ENCODE measurements at regions not wholly inside any gene's neighbourhood (a gene's known extent, or its start where the extent isn't known, plus 50 kb on each side); places are given as distances from the start of the nearest gene placed in this dataset.

GRCh38 chr14:25552826-25553225, 502.9 kb upstream of the STXBP6 start:
- no peak for DNase-seq (ENCODE audit: low read depth in 3 of 3, low spot score in 1 of 3)

DNA sequence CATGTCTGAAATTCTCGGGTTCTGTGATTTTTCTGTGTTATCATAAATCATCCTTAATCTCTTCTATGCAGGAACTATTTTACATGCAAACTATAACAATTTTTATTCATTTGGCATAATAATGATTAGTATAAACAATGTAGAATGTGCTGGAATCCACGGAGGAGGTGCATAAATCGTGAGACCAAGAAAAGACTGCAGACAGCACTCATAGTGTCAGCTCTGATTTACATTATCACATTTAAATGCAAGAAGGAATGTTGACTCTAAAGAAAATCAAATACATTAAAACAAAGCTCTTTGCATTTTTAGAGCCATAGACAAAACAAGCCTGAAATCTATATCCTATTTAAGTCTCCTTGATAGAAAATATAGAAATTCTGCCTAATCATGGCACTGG, 501.7 kb upstream of the STXBP6 start:
- no peak for DNase-seq (ENCODE audit: low read depth in 3 of 3, low spot score in 1 of 3)

DNA sequence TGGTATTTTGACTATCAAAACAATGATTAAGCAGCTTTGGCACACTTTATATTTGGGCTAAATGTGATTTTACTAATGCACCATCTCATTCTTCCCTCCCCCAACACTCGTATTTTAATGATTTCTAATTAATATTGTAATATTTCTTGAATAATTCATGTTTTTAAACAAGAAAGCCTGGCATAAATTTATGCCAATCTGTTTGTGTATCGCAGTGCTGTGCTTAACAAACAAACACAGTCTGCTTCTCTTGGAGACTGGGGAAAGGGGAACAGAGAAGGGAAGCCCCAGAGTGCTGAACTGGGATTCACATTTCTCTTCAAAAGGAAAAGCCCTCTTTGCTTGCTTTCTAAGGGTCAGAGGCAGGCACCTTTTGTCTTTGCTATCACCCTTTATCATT, 496.9 kb upstream of the STXBP6 start:
- DNase-seq (ENCODE audit: low read depth in 3 of 3, low spot score in 1 of 3): no peak

DNA sequence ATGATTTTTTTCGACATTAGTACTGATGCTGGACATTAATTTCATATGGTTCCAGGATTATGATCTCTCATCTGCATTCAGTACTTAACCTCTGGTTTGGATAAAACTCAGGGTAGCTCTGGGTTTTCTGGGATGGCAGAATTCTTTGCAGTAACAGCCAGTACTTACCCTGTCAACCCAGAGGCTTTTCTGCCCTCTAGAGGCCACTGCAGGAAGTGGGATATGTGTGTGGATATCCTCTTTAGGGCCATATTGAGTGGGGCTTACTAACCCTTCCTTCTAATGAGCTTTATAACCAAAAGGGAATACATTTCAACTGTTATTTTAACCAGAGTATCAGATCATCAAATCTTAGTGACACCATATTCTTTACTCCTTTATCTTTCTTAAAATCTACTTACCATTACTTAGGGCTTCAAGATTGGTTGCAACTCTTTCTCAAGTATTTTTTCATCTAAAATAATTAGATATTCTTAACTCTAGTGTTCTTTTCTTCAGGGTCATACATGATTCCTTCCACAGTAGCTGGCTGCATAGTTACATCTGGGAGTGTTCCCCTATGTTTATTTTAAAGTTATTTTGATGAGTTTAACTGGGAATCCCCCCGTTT, 488.0 kb upstream of the STXBP6 start:
- no peak for DNase-seq (ENCODE audit: low read depth in 3 of 3, low spot score in 1 of 3)

DNA sequence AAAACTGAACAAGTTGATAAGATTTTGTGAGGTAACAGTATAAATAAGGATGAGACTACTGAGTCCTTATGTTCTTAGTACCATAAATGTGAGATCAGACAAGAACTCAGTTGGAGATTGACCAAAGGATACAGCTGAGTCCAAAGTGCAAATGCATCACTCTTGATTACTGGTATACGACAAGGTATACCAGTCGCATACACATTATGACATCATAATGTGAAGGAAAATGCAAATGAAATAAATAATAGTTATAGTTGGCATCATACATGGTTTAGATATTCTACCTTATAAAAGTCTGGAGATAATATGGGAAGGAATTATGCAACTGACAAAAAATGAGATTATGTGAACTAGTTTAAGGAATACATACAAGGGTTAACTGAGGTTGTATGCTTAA, 476.3 kb upstream of the STXBP6 start:
- no peak for DNase-seq (ENCODE audit: low read depth in 3 of 3, low spot score in 1 of 3)

DNA sequence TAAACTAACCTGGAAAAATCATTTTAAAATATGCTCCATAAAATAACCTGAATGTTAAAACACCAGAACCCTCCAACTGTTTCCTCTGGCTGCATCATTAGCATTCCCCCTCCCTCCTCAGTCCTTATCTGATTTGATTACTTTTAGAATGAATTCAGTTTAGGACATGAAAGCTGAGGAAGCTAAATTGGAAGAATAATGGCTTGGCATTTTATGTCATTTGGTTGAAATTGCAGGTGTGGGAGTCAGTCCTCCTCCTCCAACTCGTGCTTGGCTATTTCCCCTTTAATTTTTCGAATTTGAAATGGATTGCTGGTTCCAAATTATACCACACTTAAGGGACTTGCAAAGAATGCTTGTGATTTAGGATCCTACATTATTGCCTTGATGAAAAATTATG, 473.0 kb upstream of the STXBP6 start:
- DNase-seq (ENCODE audit: low read depth in 3 of 3, low spot score in 1 of 3): no peak

DNA sequence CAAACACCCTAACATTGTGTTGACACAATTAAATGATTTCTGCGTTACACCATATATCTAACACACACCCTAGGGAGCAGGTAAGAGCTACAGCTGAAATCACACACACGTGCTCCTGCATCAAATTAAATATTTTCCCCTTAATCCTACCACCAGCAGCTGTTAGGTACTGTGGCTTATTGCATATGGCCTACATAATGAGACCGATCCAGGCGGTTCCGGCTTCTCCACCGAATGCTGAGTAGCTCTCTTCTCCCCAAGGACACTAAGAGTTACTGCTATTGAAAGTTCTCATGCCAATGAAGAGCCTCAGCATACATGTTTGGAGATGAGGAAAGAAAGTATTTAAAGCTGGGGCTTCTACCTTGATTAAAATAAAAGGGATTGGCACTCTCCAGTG, 472.2 kb upstream of the STXBP6 start:
- no peak for DNase-seq (ENCODE audit: low read depth in 3 of 3, low spot score in 1 of 3)

DNA sequence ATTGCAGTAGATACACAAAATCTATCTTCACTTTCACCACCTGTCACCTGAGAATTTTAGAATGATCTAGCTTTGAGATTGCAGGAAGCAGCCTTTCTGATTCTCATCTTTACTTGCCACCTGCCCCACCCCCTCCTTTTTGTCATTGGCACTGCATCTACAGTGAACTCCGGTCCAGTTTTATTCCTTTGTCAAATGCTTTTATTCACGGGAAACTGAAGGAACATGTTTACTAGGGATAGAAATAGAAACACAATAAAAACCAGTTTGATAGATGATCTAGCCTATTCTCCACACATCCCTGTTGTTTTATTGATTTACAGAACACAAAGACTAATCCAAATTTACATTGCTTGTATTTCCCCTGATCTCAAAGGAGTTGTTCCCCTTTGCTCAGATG, 471.7 kb upstream of the STXBP6 start:
- DNase-seq (ENCODE audit: low read depth in 3 of 3, low spot score in 1 of 3): no peak

DNA sequence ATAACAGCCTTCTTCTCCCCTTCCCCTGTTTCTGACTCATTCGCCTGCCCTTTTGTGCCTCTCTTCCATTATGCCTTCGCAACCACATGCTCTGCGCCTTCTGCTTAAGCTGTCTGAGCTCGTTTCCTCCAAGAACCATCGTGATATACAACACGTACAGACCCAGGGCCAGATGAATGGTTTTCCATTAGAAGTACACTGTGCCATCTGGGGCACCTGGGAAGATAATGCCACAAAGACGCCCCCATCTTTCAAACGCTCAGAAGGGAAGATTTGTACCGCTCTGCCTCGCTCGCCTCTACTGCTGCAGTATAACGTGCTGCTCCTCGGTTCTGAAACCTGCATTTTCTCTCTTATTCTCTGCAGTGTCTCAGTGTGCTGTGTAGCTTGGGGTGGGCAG, 470.9 kb upstream of the STXBP6 start:
- DNase-seq (ENCODE audit: low read depth in 3 of 3, low spot score in 1 of 3): no peak

DNA sequence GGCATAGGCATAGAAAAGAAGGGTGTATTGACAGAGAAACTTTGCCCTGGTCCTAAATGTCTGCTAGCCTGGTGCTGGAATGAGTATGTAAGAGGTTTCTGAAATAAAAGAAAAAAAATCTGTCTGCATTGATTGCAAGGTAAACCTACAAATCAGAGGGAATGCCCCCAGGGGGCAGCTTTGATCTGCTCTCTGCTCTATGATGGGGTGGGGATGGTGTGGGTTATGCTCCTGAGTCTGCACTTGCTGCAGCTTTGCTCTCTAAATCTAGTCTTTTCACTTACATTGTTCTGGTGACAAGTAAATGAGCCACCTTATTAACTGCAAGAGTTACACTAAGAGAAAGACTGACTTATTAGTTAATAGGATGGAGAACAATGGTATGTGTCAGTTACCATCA, 468.4 kb upstream of the STXBP6 start:
- DNase-seq (ENCODE audit: low read depth in 3 of 3, low spot score in 1 of 3): no peak

GRCh38 chr14:25516838-25517237, 466.9 kb upstream of the STXBP6 start:
- DNase-seq (ENCODE audit: low read depth in 3 of 3, low spot score in 1 of 3): no peak

DNA sequence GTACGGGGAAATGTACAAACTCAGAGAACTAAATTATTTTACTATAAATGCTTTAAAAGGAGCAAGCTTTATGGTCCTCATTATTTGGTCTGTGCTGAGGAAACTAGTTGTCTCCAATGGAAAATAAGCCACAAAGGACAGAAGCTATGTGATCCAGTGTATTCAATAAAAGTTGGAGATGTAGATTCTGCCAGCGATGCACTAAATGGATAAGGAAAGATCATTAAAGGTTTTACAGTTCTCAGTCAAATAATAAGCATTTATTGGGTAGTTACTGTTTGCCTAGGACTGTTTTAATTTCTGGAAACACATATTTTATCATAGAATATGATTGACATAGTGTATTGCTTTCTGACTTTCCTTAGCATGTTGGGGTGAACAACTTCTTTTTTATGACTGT, 458.9 kb upstream of the STXBP6 start:
- no peak for DNase-seq (ENCODE audit: low read depth in 3 of 3, low spot score in 1 of 3)

GRCh38 chr14:25501749-25502148, 451.8 kb upstream of the STXBP6 start:
- DNase-seq (ENCODE audit: low read depth in 3 of 3, low spot score in 1 of 3): no peak

- DNase-seq (ENCODE audit: low read depth in 3 of 3, low spot score in 1 of 3): no peak
Observed at GRCh38 chr14:25488961-25489360, 439.0 kb upstream of the STXBP6 start.

DNA sequence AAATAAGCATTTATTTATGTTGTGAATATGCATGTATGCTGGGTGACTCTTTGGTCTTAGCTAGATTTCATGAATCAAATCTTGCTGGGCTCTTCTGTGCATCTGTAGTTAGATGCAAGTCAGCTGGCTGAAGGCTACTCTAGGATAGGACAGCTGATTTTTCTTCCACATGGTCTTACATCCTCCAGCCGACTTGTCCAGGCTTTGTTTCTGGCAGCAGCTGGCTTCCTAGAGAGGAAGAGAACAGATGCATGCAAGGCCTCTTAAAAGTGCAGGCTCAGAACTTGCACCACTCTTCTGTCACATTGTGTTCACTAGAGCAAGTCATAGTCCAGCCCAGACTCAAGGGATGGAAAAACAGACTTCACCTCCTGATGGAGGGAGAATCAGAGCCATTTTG, 435.4 kb upstream of the STXBP6 start:
- no peak for DNase-seq (ENCODE audit: low read depth in 3 of 3, low spot score in 1 of 3)

- DNase-seq (ENCODE audit: low read depth in 3 of 3, low spot score in 1 of 3): no peak
Observed at GRCh38 chr14:25484906-25485305, 435.0 kb upstream of the STXBP6 start.

DNA sequence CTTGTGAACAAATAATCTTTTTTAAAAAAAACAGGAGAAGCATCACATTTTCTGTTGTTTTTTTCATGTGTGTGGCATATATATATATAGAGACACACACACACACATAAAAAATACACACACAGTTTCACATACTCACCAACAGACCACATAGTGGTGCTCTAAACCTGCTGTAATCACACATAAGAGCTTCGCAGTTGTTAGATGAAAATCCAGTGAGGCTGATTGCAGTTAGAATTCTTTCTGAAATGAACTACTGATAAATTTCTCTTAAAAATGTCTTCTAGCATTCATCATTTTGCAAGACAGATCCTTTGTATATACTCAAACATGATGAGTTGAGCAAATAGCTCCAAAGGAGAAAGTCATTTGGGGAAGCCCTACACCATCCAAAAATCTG, 434.3 kb upstream of the STXBP6 start:
- no peak for DNase-seq (ENCODE audit: low read depth in 3 of 3, low spot score in 1 of 3)

DNA sequence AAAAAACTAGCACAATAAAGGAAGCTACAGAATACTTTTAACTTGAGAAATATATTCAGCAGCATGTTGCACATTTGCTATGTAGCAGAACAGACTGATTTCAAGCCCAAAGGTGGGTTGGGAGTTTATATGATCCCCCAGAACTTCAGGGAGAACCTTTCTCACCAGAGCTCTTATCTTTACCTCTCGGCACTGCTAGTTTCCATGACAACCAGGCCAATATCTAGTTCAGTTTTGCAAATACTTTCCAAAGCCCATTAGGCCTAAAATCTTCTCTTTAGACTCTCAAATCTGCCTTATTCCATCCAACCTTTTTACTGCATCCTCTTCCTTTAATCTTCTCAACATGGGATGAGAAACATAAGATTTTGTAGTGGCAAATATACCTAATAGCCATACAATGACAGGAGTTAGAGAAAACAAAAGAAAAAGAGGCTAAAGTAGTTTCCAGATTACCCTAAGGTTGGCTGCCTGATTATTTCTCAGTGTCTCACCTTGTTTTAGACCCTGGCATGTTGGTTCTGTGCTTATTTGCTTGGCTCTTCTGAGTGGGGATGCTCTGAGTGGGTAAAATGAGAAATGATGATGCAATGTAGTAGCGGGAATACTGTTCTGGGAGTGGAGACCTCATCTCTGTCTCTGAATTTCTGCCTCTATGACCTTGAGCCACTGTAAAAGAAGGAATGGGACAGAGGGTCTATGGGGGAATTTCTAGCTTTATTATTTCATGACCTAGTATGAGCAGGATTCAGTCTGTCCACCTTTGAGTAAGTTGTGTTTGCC, 427.6 kb upstream of the STXBP6 start:
- no peak for DNase-seq (ENCODE audit: low read depth in 3 of 3, low spot score in 1 of 3)

- no peak for DNase-seq (ENCODE audit: low read depth in 3 of 3, low spot score in 1 of 3)
Observed at GRCh38 chr14:25472700-25473099, 422.8 kb upstream of the STXBP6 start.

- DNase-seq (ENCODE audit: low read depth in 3 of 3, low spot score in 1 of 3): no peak
Observed at GRCh38 chr14:25464772-25465171, 414.8 kb upstream of the STXBP6 start.

GRCh38 chr14:25464078-25464477, 414.1 kb upstream of the STXBP6 start:
- no peak for DNase-seq (ENCODE audit: low read depth in 3 of 3, low spot score in 1 of 3)

- DNase-seq (ENCODE audit: low read depth in 3 of 3, low spot score in 1 of 3): no peak
Observed at GRCh38 chr14:25463480-25463879, 413.5 kb upstream of the STXBP6 start.

GRCh38 chr14:25461780-25462179, 411.8 kb upstream of the STXBP6 start:
- DNase-seq (ENCODE audit: low read depth in 3 of 3, low spot score in 1 of 3): no peak

Measured in stimulated activated CD4-positive, alpha-beta T cell treated with anti-CD3 and anti-CD28 coated beads, TNF-alpha, amount 100 ng/mL, for 1 hour (primary cell).